Islet precursor cell (in vitro differentiated cells): ENCODE measurements at regions not wholly inside any gene's neighbourhood (a gene's known extent, or its start where the extent isn't known, plus 50 kb on each side); places are given as distances from the start of the nearest gene placed in this dataset.

ENCODE experiments used
- DNase-seq: peaks from one replicate; pipeline ENCODE4 v3.0.0-alpha.2; 2018

GRCh38 chr2:187274146-187274545, 173.9 kb downstream of the CALCRL start:
- DNase-seq = no peak

GRCh38 chr2:187272255-187272654, 175.8 kb downstream of the CALCRL start:
- DNase-seq = no peak

- DNase-seq = no peak
Observed at GRCh38 chr2:187271825-187272224, 176.2 kb downstream of the CALCRL start.

- no peak for DNase-seq
Observed at GRCh38 chr2:187266645-187267044, 181.4 kb downstream of the CALCRL start.

GRCh38 chr2:187266147-187266546, 181.9 kb downstream of the CALCRL start:
- DNase-seq = no peak

GRCh38 chr2:187264612-187265011, 183.4 kb downstream of the CALCRL start:
- no peak for DNase-seq

GRCh38 chr2:187263675-187264560, 184.1 kb downstream of the CALCRL start:
- no peak for DNase-seq

GRCh38 chr2:187261705-187262104, 186.3 kb downstream of the CALCRL start:
- DNase-seq = no peak

- DNase-seq = no peak
Observed at GRCh38 chr2:187252063-187252462, 196.0 kb downstream of the CALCRL start.

GRCh38 chr2:187250137-187250536, 197.9 kb downstream of the CALCRL start:
- DNase-seq = no peak

- DNase-seq = no peak
Observed at GRCh38 chr2:187233811-187234210, 214.2 kb downstream of the CALCRL start.

- no peak for DNase-seq
Observed at GRCh38 chr2:187232749-187233148, 215.3 kb downstream of the CALCRL start.

GRCh38 chr2:187230088-187230487, 218.0 kb downstream of the CALCRL start:
- DNase-seq = no peak

GRCh38 chr2:187228986-187229385, 219.1 kb downstream of the CALCRL start:
- no peak for DNase-seq

GRCh38 chr2:187224989-187225388, 223.1 kb downstream of the CALCRL start:
- no peak for DNase-seq

- no peak for DNase-seq
Observed at GRCh38 chr2:187220071-187220470, 228.0 kb downstream of the CALCRL start.

- no peak for DNase-seq
Observed at GRCh38 chr2:187215532-187216240, 232.4 kb downstream of the CALCRL start.

GRCh38 chr2:187214306-187214705, 233.7 kb downstream of the CALCRL start:
- DNase-seq = no peak

GRCh38 chr2:187213798-187214197, 234.3 kb downstream of the CALCRL start:
- DNase-seq = no peak

- DNase-seq = no peak
Observed at GRCh38 chr2:187210726-187211125, 237.3 kb downstream of the CALCRL start.

- no peak for DNase-seq
Observed at GRCh38 chr2:187208199-187208785, 239.8 kb downstream of the CALCRL start.

- no peak for DNase-seq
Observed at GRCh38 chr2:187207126-187207525, 240.9 kb downstream of the CALCRL start.

GRCh38 chr2:187206471-187206870, 241.6 kb downstream of the CALCRL start:
- no peak for DNase-seq

GRCh38 chr2:187206071-187206470, 242.0 kb downstream of the CALCRL start:
- DNase-seq = no peak
